Prostate gland (tissue), 2 donors: ENCODE measurements at regions not wholly inside any gene's neighbourhood (a gene's known extent, or its start where the extent isn't known, plus 50 kb on each side); places are given as distances from the start of the nearest gene placed in this dataset.

Experiments
- DNase-seq: peaks from one replicate; pipeline ENCODE4 v3.0.0-alpha.2; 2019; ENCODE audit warnings: low spot score
- H3K27ac ChIP-seq, 2 donors: fragments of 200-600 bp; sonication (generic); 2 replicates each; pipeline ENCODE4 v1.5.1; 2017 to 2019
- H3K27me3 ChIP-seq: fragments of 200-600 bp; sonication (generic); replicated peaks from 2 replicates; pipeline ENCODE4 v1.5.1; 2019; ENCODE audit not compliant: insufficient read depth
- H3K36me3 ChIP-seq, 2 donors: fragments of 200-600 bp; sonication (generic); 1 replicate in 1 of 2; 2 replicates in 1 of 2; pipeline versions ENCODE4 v1.5.1 to v1.8.1; 2017 to 2019
- H3K4me1 ChIP-seq: fragments of 200-600 bp; sonication (generic); replicated peaks from 2 replicates; pipeline ENCODE4 v1.5.1; 2019
- H3K4me3 ChIP-seq, 2 donors: fragments of 200-600 bp; sonication (generic); 2 replicates each; pipeline ENCODE4 v1.5.1; 2017 to 2019
- H3K9me3 ChIP-seq: fragments of 200-600 bp; sonication (generic); 2 replicates; pipeline ENCODE4 v1.5.1; 2017
- CTCF ChIP-seq, 4 experiments: fragments of 200-600 bp in 2 of 4; fragments of 450-650 bp in 2 of 4; sonication (generic) in 2 of 4; IDR thresholded peaks; 1 replicate in 3 of 4; 2 replicates in 1 of 4; pipeline ENCODE4 v1.5.1; 2016 to 2019; ENCODE audit warnings: antibody characterized with exemption in 4 of 4, mild to moderate bottlenecking in 2 of 4, moderate library complexity in 2 of 4
- POLR2A ChIP-seq: fragments of 450-650 bp; IDR thresholded peaks from one replicate; pipeline ENCODE4 v1.6.1; 2016; ENCODE audit warnings: antibody characterized with exemption, mild to moderate bottlenecking
- POLR2AphosphoS5 ChIP-seq: sonication (generic); formaldehyde crosslinking; IDR thresholded peaks from one replicate; pipeline ENCODE4 v1.6.1; 2017; ENCODE audit warnings: antibody characterized with exemption
- WGBS: methylation state at CpG from one replicate; pipeline ENCODE4 v1.1.5; 2018; 5-methylcytosine and 5-hydroxymethylcytosine counted together
- intact Hi-C: fragments of 100-400 bp; cut with DNase I; formaldehyde crosslinking; loops from one replicate; pipeline ENCODE4 v1.14.2; 2022

- no peaks in the 10 kb centered on the region for H3K4me1 ChIP-seq
- TF ChIP-seq CTCF (IDR thresholded peaks at IDR 0.05) (no peak), POLR2A (no peak), POLR2AphosphoS5 (no peak)
- intact Hi-C loops: no loop called here
- 97% methylated on average over 3 of the region's 3 CpGs for WGBS
- no peak for DNase-seq
- H3K27ac ChIP-seq: no peak overlapping the region
- no peaks in the 10 kb centered on the region for H3K27me3 ChIP-seq
- no peaks in the 10 kb centered on the region for H3K9me3 ChIP-seq
- no peak overlapping the region for H3K4me3 ChIP-seq
- H3K36me3 ChIP-seq: no peaks in the 10 kb centered on the region
Observed at GRCh38 chr2:8087480-8087840, 594.4 kb upstream of the ID2 start.

- no peak for DNase-seq
- no peaks in the 10 kb centered on the region for H3K27me3 ChIP-seq
- TF ChIP-seq CTCF (IDR thresholded peaks at IDR 0.05): no peak
- no peak for TF ChIP-seq POLR2AphosphoS5
- no peak for TF ChIP-seq POLR2A
- H3K4me1 ChIP-seq: no peaks in the 10 kb centered on the region
- H3K4me3 ChIP-seq: no peak overlapping the region
- no peaks in the 10 kb centered on the region for H3K9me3 ChIP-seq
- intact Hi-C loops: no loop called here
- H3K27ac ChIP-seq: no peak overlapping the region
- 100% methylated on average over 1 of the region's 1 CpG for WGBS
- no peaks in the 10 kb centered on the region for H3K36me3 ChIP-seq
Observed at GRCh38 chr2:8088810-8089209, 593.0 kb upstream of the ID2 start.

- intact Hi-C loops: no loop called here
Observed at GRCh38 chr2:8089596-8089995, 592.3 kb upstream of the ID2 start.

GRCh38 chr2:8090748-8091700, 590.8 kb upstream of the ID2 start:
- H3K4me3 ChIP-seq: no peak overlapping the region
- intact Hi-C loops: no loop called here
- H3K27ac ChIP-seq: no peak overlapping the region
- no peak for DNase-seq
- WGBS: 89% methylated on average over 5 of the region's 5 CpGs
- no peak for TF ChIP-seq CTCF (IDR thresholded peaks at IDR 0.05)
- no peak for TF ChIP-seq POLR2A
- no peak for TF ChIP-seq POLR2AphosphoS5
- no peaks in the 10 kb centered on the region for H3K4me1 ChIP-seq
- H3K27me3 ChIP-seq: no peaks in the 10 kb centered on the region
- H3K36me3 ChIP-seq: no peaks in the 10 kb centered on the region
- no peaks in the 10 kb centered on the region for H3K9me3 ChIP-seq

More at GRCh38 chr2:8089596-8089995, 592.3 kb upstream of the ID2 start:
- TF ChIP-seq CTCF (IDR thresholded peaks at IDR 0.05): no peak
- no peak for TF ChIP-seq POLR2AphosphoS5
- TF ChIP-seq POLR2A: no peak
- 69% methylated on average over 7 of the region's 7 CpGs for WGBS
- H3K4me1 ChIP-seq: no peaks in the 10 kb centered on the region
- H3K9me3 ChIP-seq: no peaks in the 10 kb centered on the region
- no peaks in the 10 kb centered on the region for H3K27me3 ChIP-seq
- DNase-seq: no peak
- H3K27ac ChIP-seq: no peak overlapping the region
- no peak overlapping the region for H3K4me3 ChIP-seq
- H3K36me3 ChIP-seq: no peaks in the 10 kb centered on the region

DNA sequence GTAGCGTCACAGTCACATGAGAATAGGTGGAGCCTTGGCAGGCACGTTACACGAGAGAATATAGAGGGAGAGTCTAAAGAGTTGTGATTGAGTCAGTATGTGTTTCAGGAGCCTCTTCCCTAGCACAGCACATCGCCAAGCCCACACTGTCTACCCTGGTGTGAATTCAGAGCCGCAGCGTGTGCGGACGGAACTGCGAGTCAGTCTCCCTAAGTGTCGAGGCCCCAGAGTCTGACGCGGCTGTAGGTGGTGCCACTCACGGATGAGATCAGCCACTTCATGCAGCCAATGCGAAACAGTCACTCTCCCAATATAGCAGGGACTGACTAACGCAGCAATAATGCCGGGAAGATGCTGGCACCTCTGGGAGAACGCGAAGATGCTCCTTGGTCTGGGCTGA, 587.3 kb upstream of the ID2 start:
- Histone ChIP-seq H3K27me3 (no peaks in the 10 kb centered on the region), H3K27ac (no peak overlapping the region), H3K9me3 (no peaks in the 10 kb centered on the region), H3K4me3 (no peak overlapping the region), H3K36me3 (no peaks in the 10 kb centered on the region), H3K4me1 (no peaks in the 10 kb centered on the region)
- TF ChIP-seq POLR2A (no peak), CTCF (IDR thresholded peaks at IDR 0.05) (no peak), POLR2AphosphoS5 (no peak)
- DNase-seq: no peak
- intact Hi-C loops: no loop called here
- 93% methylated on average over 18 of the region's 18 CpGs for WGBS
